H1 (cell line): ENCODE measurements at regions not wholly inside any gene's neighbourhood (a gene's known extent, or its start where the extent isn't known, plus 50 kb on each side); places are given as distances from the start of the nearest gene placed in this dataset.

Experiments
- CTCF ChIA-PET: fragments of 300-600 bp; sonication (Branson Sonifier 250); formaldehyde crosslinking; loops from one replicate; lab custom pipeline; 2021; ENCODE audit not compliant: partially characterized antibody; lab: Charles Lee
- POLR2A ChIA-PET: fragments of 300-600 bp; sonication (Branson Sonifier 250); formaldehyde crosslinking; loops from one replicate; lab custom pipeline; 2021; ENCODE audit warnings: inconsistent platforms; ENCODE audit not compliant: partially characterized antibody; lab: Charles Lee
- DNase-seq, 2 experiments: peaks; one replicate each; pipeline versions ENCODE4 v3.0.0 to v3.0.0-alpha.2; 2010 to 2022; ENCODE audit warnings: low spot score in 2 of 2, low read depth in 1 of 2, mixed read lengths in 1 of 2
- FAIRE-seq: peaks from 2 replicates; lab custom pipeline; 2011; peaks lifted over from hg19 to GRCh38; lab: Jason Lieb, UNC
- H2AFZ ChIP-seq: 2 replicates; pipeline ENCODE4 v1.8.1; 2012; ENCODE audit warnings: low read length, inconsistent platforms
- H2AK5ac ChIP-seq: 2 replicates; pipeline ENCODE4 v1.6.1; 2013; ENCODE audit warnings: low read depth, low read length
- H2BK120ac ChIP-seq: replicated peaks from 2 replicates; pipeline ENCODE3; 2013; ENCODE audit warnings: low read depth, low read length, inconsistent platforms
- H2BK12ac ChIP-seq: 2 replicates; pipeline ENCODE4 v1.6.1; 2013; ENCODE audit warnings: low read depth, low read length
- H2BK15ac ChIP-seq: 2 replicates; pipeline ENCODE4 v1.6.1; 2013; ENCODE audit warnings: low read length
- H2BK20ac ChIP-seq: 2 replicates; pipeline ENCODE4 v1.6.1; 2013; ENCODE audit warnings: low read length
- H2BK5ac ChIP-seq: 2 replicates; pipeline ENCODE4 v1.6.1; 2013; ENCODE audit warnings: low read depth, low read length
- H3K14ac ChIP-seq: 2 replicates; pipeline ENCODE4 v1.6.1; 2013; ENCODE audit warnings: inconsistent platforms; ENCODE audit not compliant: insufficient read length
- H3K18ac ChIP-seq: 2 replicates; pipeline ENCODE4 v1.6.1; 2013; ENCODE audit warnings: low read length; ENCODE audit errors: extremely low read depth
- H3K23ac ChIP-seq: 2 replicates; pipeline ENCODE4 v1.6.1; 2013; ENCODE audit warnings: inconsistent platforms; ENCODE audit not compliant: insufficient read length
- H3K23me2 ChIP-seq: 2 replicates; pipeline ENCODE4 v1.6.1; 2013; ENCODE audit warnings: low read depth, low read length
- H3K27ac ChIP-seq: 2 replicates; pipeline ENCODE4 v1.6.1; 2011; ENCODE audit warnings: low read depth, low read length, inconsistent platforms
- H3K27me3 ChIP-seq, 4 experiments: replicated peaks in 1 of 4; 1 replicate in 1 of 4; 2 replicates in 3 of 4; pipeline versions ENCODE4 v1.6.1 to v1.8.1; 2011 to 2013; ENCODE audit warnings: low read length in 3 of 4, mild to moderate bottlenecking in 3 of 4, inconsistent platforms in 2 of 4, mixed read lengths in 2 of 4, moderate library complexity in 1 of 4; ENCODE audit not compliant: control insufficient read depth in 3 of 4, insufficient read depth in 3 of 4; ENCODE audit errors: extremely low read depth in 1 of 4
- H3K36me3 ChIP-seq, 4 experiments: 2 replicates each; pipeline versions ENCODE4 v1.6.1 to v1.8.1; 2011 to 2013; ENCODE audit warnings: mild to moderate bottlenecking in 4 of 4, low read length in 3 of 4, moderate library complexity in 2 of 4, control low read depth in 1 of 4, inconsistent platforms in 1 of 4; ENCODE audit not compliant: insufficient read depth in 4 of 4, control insufficient read depth in 2 of 4
- H3K4ac ChIP-seq: replicated peaks from 2 replicates; pipeline ENCODE3; 2013; ENCODE audit warnings: low read length, low read depth, mixed read lengths, inconsistent platforms; ENCODE audit not compliant: insufficient read length
- H3K4me1 ChIP-seq, 4 experiments: replicated peaks in 1 of 4; 1 replicate in 1 of 4; 2 replicates in 3 of 4; pipeline versions ENCODE4 v1.6.1 to v1.8.1; 2011 to 2013; ENCODE audit warnings: low read length in 3 of 4, inconsistent platforms in 2 of 4, mixed read lengths in 1 of 4; ENCODE audit not compliant: insufficient read depth in 4 of 4, control insufficient read depth in 3 of 4
- H3K4me2 ChIP-seq, 2 experiments: 2 replicates each; pipeline versions ENCODE4 v1.6.1 to v1.8.1; 2011 to 2013; ENCODE audit warnings: low read depth in 2 of 2, low read length in 2 of 2, control low read depth in 1 of 2, inconsistent platforms in 1 of 2, mild to moderate bottlenecking in 1 of 2; ENCODE audit not compliant: insufficient read depth in 1 of 2
- H3K4me3 ChIP-seq, 4 experiments: fragments of 200-600, 300-600 bp in 1 of 4; sonication (generic), shearing (Covaris generic), sonication (Bioruptor Twin) in 1 of 4; 2 replicates each; pipeline versions ENCODE4 v1.5.1 to v1.8.1; 2011 to 2016; ENCODE audit warnings: low read length in 4 of 4, low read depth in 3 of 4, control low read depth in 2 of 4, inconsistent platforms in 2 of 4, mild to moderate bottlenecking in 2 of 4, mixed read lengths in 1 of 4, moderate library complexity in 1 of 4; ENCODE audit not compliant: insufficient read depth in 2 of 4; ENCODE audit errors: extremely low read depth in 1 of 4
- H3K56ac ChIP-seq: replicated peaks from 2 replicates; pipeline ENCODE3; 2013; ENCODE audit warnings: low read depth, mild to moderate bottlenecking, mixed read lengths, low read length, inconsistent platforms; ENCODE audit not compliant: insufficient read length
- H3K79me1 ChIP-seq: 2 replicates; pipeline ENCODE4 v1.6.1; 2013; ENCODE audit warnings: low read depth, low read length, control low read depth
- H3K79me2 ChIP-seq, 2 experiments: 2 replicates each; pipeline versions ENCODE4 v1.6.1 to v1.8.1; 2012 to 2013; ENCODE audit warnings: low read length in 2 of 2, mild to moderate bottlenecking in 2 of 2, inconsistent platforms in 1 of 2; ENCODE audit not compliant: insufficient read depth in 2 of 2, control insufficient read depth in 1 of 2
- H3K9ac ChIP-seq, 4 experiments: replicated peaks in 1 of 4; 1 replicate in 1 of 4; 2 replicates in 3 of 4; pipeline versions ENCODE4 v1.6.1 to v1.8.1; 2011 to 2013; ENCODE audit warnings: low read depth in 3 of 4, low read length in 3 of 4, control low read depth in 2 of 4, mild to moderate bottlenecking in 2 of 4, moderate library complexity in 2 of 4, inconsistent platforms in 1 of 4; ENCODE audit errors: extremely low read depth in 1 of 4
- H3K9me3 ChIP-seq, 2 experiments: 2 replicates each; pipeline versions ENCODE4 v1.6.1 to v1.8.1; 2012 to 2013; ENCODE audit warnings: mild to moderate bottlenecking in 2 of 2, moderate library complexity in 2 of 2, control low read depth in 1 of 2, inconsistent platforms in 1 of 2, low read depth in 1 of 2, low read length in 1 of 2, mixed read lengths in 1 of 2; ENCODE audit not compliant: insufficient read depth in 2 of 2
- H4K20me1 ChIP-seq, 2 experiments: replicated peaks in 1 of 2; 2 replicates each; pipeline versions ENCODE3 to v1.8.1; 2011 to 2013; ENCODE audit warnings: inconsistent platforms in 2 of 2, low read length in 2 of 2, mild to moderate bottlenecking in 1 of 2; ENCODE audit not compliant: insufficient read depth in 2 of 2, control insufficient read depth in 1 of 2
- H4K5ac ChIP-seq: 2 replicates; pipeline ENCODE4 v1.6.1; 2013; ENCODE audit warnings: low read length, low read depth, mixed read lengths, inconsistent platforms; ENCODE audit not compliant: insufficient read length
- H4K8ac ChIP-seq: 2 replicates; pipeline ENCODE4 v1.8.0; 2013; ENCODE audit warnings: mild to moderate bottlenecking, moderate library complexity, low read length, inconsistent platforms; ENCODE audit not compliant: insufficient read depth; ENCODE audit errors: extremely low read depth
- H4K91ac ChIP-seq: replicated peaks from 2 replicates; pipeline ENCODE3; 2013; ENCODE audit warnings: low read length, mixed read lengths, inconsistent platforms; ENCODE audit not compliant: insufficient read length
- ATF2 ChIP-seq: IDR thresholded peaks from 2 replicates; pipeline ENCODE4 v1.6.1; 2012; ENCODE audit warnings: low read length, inconsistent platforms
- BACH1 ChIP-seq: IDR thresholded peaks from 2 replicates; pipeline ENCODE4 v1.6.1; 2012; ENCODE audit warnings: low read length, improper control_type of control experiment
- CEBPB ChIP-seq: IDR thresholded peaks from 2 replicates; pipeline ENCODE4 v1.6.1; 2012; ENCODE audit warnings: low read depth, low read length
- EZH2 ChIP-seq: fragments of 200-600 bp; sonication (generic); IDR thresholded peaks from 2 replicates; pipeline ENCODE4 v1.7.1; 2012; ENCODE audit warnings: low read depth, mild to moderate bottlenecking, moderate library complexity, low read length, inconsistent platforms; ENCODE audit not compliant: severe bottlenecking
- GTF2F1 ChIP-seq: IDR thresholded peaks from 2 replicates; pipeline ENCODE4 v1.6.1; 2012; ENCODE audit warnings: low read depth, low read length, improper control_type of control experiment, borderline replicate concordance
- POLR2A ChIP-seq, 2 experiments: IDR thresholded peaks; 1 replicate in 1 of 2; 2 replicates in 1 of 2; pipeline ENCODE4 v1.6.1; 2011; ENCODE audit warnings: low read depth in 2 of 2, low read length in 2 of 2, mild to moderate bottlenecking in 2 of 2; ENCODE audit errors: control extremely low read depth in 1 of 2
- RFX5 ChIP-seq: IDR thresholded peaks from 2 replicates; pipeline ENCODE4 v1.6.1; 2011; ENCODE audit warnings: low read depth, low read length, improper control_type of control experiment, borderline replicate concordance
- SIN3A ChIP-seq, 2 experiments: IDR thresholded peaks in 1 of 2; conservative IDR thresholded peaks in 1 of 2; 2 replicates each; pipeline ENCODE4 v1.6.1; 2011 to 2012; ENCODE audit warnings: low read length in 2 of 2, improper control_type of control experiment in 1 of 2, low read depth in 1 of 2, mild to moderate bottlenecking in 1 of 2
- SP1 ChIP-seq: IDR thresholded peaks from 2 replicates; pipeline ENCODE4 v1.6.1; 2011; ENCODE audit warnings: low read depth, low read length
- TAF1 ChIP-seq: IDR thresholded peaks from 2 replicates; pipeline ENCODE4 v1.6.1; 2011; ENCODE audit warnings: mild to moderate bottlenecking, low read depth, low read length
- TAF7 ChIP-seq: optimal IDR thresholded peaks from 2 replicates; pipeline ENCODE3; 2011; ENCODE audit warnings: low read depth, mild to moderate bottlenecking, inconsistent platforms, low read length, moderate library complexity, borderline replicate concordance
- TEAD4 ChIP-seq: IDR thresholded peaks from 2 replicates; pipeline ENCODE4 v1.6.1; 2012; ENCODE audit warnings: low read depth, low read length, inconsistent platforms, mixed read lengths
- YY1 ChIP-seq: IDR thresholded peaks from 2 replicates; pipeline ENCODE4 v1.6.1; 2011; ENCODE audit warnings: low read depth, mild to moderate bottlenecking, low read length
- ZNF274 ChIP-seq: IDR thresholded peaks from 2 replicates; pipeline ENCODE4 v1.7.0; 2012; ENCODE audit warnings: low read length, borderline replicate concordance; ENCODE audit errors: extremely low read depth
- WGBS, 2 experiments: shearing (Covaris generic) in 1 of 2; methylation state at CpG; one replicate each; pipeline versions ENCODE4 v1.1.6 to v1.1.7; 2013 to 2015; ENCODE audit warnings: low lambda C conversion rate in 2 of 2, mixed read lengths in 2 of 2, inconsistent platforms in 1 of 2, low coverage in 1 of 2, missing lambda C conversion rate in 1 of 2; ENCODE audit not compliant: insufficient replicate concordance in 2 of 2, insufficient coverage in 1 of 2, insufficient read length in 1 of 2; ENCODE audit errors: extremely low coverage in 1 of 2, missing lambda C conversion rate in 1 of 2; 5-methylcytosine and 5-hydroxymethylcytosine counted together

- DNase-seq: no peak
- Histone ChIP-seq H3K79me1 (no peaks in the 10 kb centered on the region), H3K14ac (no peak overlapping the region), H3K23ac (no peak overlapping the region), H3K27me3 (no peaks in the 10 kb centered on the region), H3K4me1 (no peaks in the 10 kb centered on the region), H2AK5ac (no peak overlapping the region), H4K8ac (no peak overlapping the region), H3K23me2 (no peaks in the 10 kb centered on the region), H4K5ac (no peak overlapping the region), H2BK12ac (no peak overlapping the region), H3K4ac (no peak overlapping the region), H4K20me1 (no peaks in the 10 kb centered on the region), H2AFZ (no peak overlapping the region), H2BK20ac (no peak overlapping the region), H3K18ac (no peak overlapping the region), H3K36me3 (no peaks in the 10 kb centered on the region), H4K91ac (no peak overlapping the region), H3K79me2 (no peaks in the 10 kb centered on the region), H3K9ac (no peak overlapping the region), H3K27ac (no peak overlapping the region), H3K56ac (no peak overlapping the region), H2BK120ac (no peak overlapping the region), H2BK5ac (no peak overlapping the region), H2BK15ac (no peak overlapping the region), H3K9me3 (no peaks in the 10 kb centered on the region), H3K4me2 (no peak overlapping the region), H3K4me3 (no peak overlapping the region)
- POLR2A ChIA-PET: interaction anchor here (0.6 kb wide), 1 partner anchor 41 kb away, joined by 3 read pairs; no protein-coding TSS in a partner anchor
- 95% methylated on average over 3 of the region's 4 CpGs; no CpG with 5 or more reads in 1 of the 2 experiments for WGBS, 2 experiments
- no peak for FAIRE-seq
- CTCF ChIA-PET: interaction anchor here (0.6 kb wide), 1 partner anchor 160 kb away, joined by 3 read pairs; no protein-coding TSS in a partner anchor
- TF ChIP-seq YY1 (no peak), CEBPB (no peak), SP1 (no peak), ATF2 (no peak), RFX5 (no peak), GTF2F1 (no peak), EZH2 (no peak), TEAD4 (no peak), ZNF274 (no peak), SIN3A (conservative IDR thresholded peaks at IDR 0.05 in 1 of 2, IDR thresholded peaks at IDR 0.05 in 1 of 2; ENCODE audit: low read depth in 1 of 2, low read length in 2 of 2) (no peak), POLR2A (IDR thresholded peaks at IDR 0.05; ENCODE audit: control extremely low read depth in 1 of 2, low read depth in 2 of 2, low read length in 2 of 2) (no peak), TAF7 (no peak), BACH1 (no peak), TAF1 (no peak)
These were observed 399.7 kb upstream of the ONECUT1 start for GRCh38 chr15:53189860-53190259.
